Upper lobe of left lung (tissue), 6 donors: ENCODE measurements at regions not wholly inside any gene's neighbourhood (a gene's known extent, or its start where the extent isn't known, plus 50 kb on each side); places are given as distances from the start of the nearest gene placed in this dataset.

Experiments used
- ATAC-seq, 2 donors: fragments of 200-7000 bp; cut with Tn5 transposase; one replicate each; pipeline ENCODE4 v1.9.1; 2022; ENCODE audit warnings: mild to moderate bottlenecking in 2 of 2, moderate library complexity in 2 of 2; ENCODE audit not compliant: low FRiP score in 2 of 2
- DNase-seq, 2 donors: peaks; one replicate each; pipeline ENCODE4 v3.0.0-alpha.2; 2019 to 2020
- H3K27ac ChIP-seq, 4 donors: fragments of 200-600 bp; sonication (generic); one replicate each; pipeline ENCODE4 v1.5.1; 2016 to 2019
- H3K27me3 ChIP-seq, 4 donors: fragments of 200-600 bp; sonication (generic); one replicate each; pipeline ENCODE4 v1.5.1; 2017 to 2019
- H3K36me3 ChIP-seq, 4 donors: fragments of 200-600 bp; sonication (generic); one replicate each; pipeline ENCODE4 v1.5.1; 2016 to 2019
- H3K4me1 ChIP-seq, 4 donors: fragments of 200-600 bp; sonication (generic); one replicate each; pipeline ENCODE4 v1.5.1; 2018 to 2019
- H3K4me3 ChIP-seq, 4 donors: fragments of 200-600 bp; sonication (generic); one replicate each; pipeline ENCODE4 v1.5.1; 2017 to 2019; ENCODE audit warnings: mild to moderate bottlenecking in 2 of 4, moderate library complexity in 1 of 4
- H3K9me3 ChIP-seq, 4 donors: fragments of 200-600 bp; sonication (generic); one replicate each; pipeline ENCODE4 v1.5.1; 2018 to 2019
- EP300 ChIP-seq, 4 donors: sonication (generic); formaldehyde crosslinking; IDR thresholded peaks; one replicate each; pipeline ENCODE4 v1.5.1; 2017; ENCODE audit warnings: antibody characterized with exemption in 4 of 4, control low read depth in 2 of 4
- POLR2A ChIP-seq, 4 donors: fragments of 450-650 bp; IDR thresholded peaks; one replicate each; pipeline ENCODE4 v1.5.1; 2016 to 2017; ENCODE audit warnings: antibody characterized with exemption in 4 of 4, mild to moderate bottlenecking in 2 of 4
- POLR2AphosphoS5 ChIP-seq, 2 donors: sonication (generic); formaldehyde crosslinking; IDR thresholded peaks; one replicate each; pipeline ENCODE4 v1.5.1; 2017; ENCODE audit warnings: antibody characterized with exemption in 2 of 2
- whole genome bisulfite sequencing, 2 donors: methylation state at CpG; one replicate each; pipeline ENCODE4 v1.1.5; 2017 to 2018; 5-methylcytosine and 5-hydroxymethylcytosine counted together
- TF ChIP-seq, protein P1 (sequence below), 6 experiments: fragments of 450-650 bp in 4 of 6; fragments of 200-600 bp in 2 of 6; sonication (generic) in 2 of 6; IDR thresholded peaks; one replicate each; pipeline ENCODE4 v1.5.1; 2016 to 2019; ENCODE audit warnings: antibody characterized with exemption in 6 of 6
- donor health status: DM: no; HTN: no; CAD: no; lungs with moderate emphysema.
- donor health status: DM: no; HTN: yes; CAD: no; lungs with severe emphysema.

DNA sequence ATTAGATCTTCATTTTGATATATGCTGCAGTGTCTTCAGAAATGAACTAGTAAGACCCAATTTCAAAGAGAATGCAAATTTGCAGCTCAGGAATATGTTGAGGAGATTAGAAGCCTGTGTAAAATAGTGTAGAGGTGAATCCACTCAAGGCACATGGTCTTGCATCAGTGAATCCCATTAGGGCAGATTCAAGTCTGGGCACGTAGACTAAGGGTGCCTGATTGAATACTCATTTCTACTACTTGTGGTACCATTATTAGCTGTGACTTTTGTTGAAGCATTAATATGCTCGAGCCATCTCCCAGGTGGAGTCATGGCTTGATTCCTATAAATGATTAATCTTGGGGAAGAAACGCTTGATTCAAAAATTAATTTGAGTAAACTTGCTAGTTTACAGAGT lies 129.4 kb downstream of the AKAP11 start:
- WGBS, 2 donors: 83 to 91% methylated on average over 3 of the region's 3 CpGs
- no peaks in the 10 kb centered on the region for H3K27me3 ChIP-seq
- no peak overlapping the region for H3K27ac ChIP-seq
- ATAC-seq (no peak), DNase-seq (no peak)
- H3K4me3 ChIP-seq: no peak overlapping the region
- TF ChIP-seq EP300 (IDR thresholded peaks at IDR 0.05) (no peak), POLR2AphosphoS5 (IDR thresholded peaks at IDR 0.05) (no peak), POLR2A (IDR thresholded peaks at IDR 0.05) (no peak)
- TF ChIP-seq, protein P1, sequence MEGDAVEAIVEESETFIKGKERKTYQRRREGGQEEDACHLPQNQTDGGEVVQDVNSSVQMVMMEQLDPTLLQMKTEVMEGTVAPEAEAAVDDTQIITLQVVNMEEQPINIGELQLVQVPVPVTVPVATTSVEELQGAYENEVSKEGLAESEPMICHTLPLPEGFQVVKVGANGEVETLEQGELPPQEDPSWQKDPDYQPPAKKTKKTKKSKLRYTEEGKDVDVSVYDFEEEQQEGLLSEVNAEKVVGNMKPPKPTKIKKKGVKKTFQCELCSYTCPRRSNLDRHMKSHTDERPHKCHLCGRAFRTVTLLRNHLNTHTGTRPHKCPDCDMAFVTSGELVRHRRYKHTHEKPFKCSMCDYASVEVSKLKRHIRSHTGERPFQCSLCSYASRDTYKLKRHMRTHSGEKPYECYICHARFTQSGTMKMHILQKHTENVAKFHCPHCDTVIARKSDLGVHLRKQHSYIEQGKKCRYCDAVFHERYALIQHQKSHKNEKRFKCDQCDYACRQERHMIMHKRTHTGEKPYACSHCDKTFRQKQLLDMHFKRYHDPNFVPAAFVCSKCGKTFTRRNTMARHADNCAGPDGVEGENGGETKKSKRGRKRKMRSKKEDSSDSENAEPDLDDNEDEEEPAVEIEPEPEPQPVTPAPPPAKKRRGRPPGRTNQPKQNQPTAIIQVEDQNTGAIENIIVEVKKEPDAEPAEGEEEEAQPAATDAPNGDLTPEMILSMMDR (IDR thresholded peaks at IDR 0.05): no peak
- no peaks in the 10 kb centered on the region for H3K4me1 ChIP-seq
- H3K9me3 ChIP-seq: no peaks in the 10 kb centered on the region
- H3K36me3 ChIP-seq: no peaks in the 10 kb centered on the region

DNA sequence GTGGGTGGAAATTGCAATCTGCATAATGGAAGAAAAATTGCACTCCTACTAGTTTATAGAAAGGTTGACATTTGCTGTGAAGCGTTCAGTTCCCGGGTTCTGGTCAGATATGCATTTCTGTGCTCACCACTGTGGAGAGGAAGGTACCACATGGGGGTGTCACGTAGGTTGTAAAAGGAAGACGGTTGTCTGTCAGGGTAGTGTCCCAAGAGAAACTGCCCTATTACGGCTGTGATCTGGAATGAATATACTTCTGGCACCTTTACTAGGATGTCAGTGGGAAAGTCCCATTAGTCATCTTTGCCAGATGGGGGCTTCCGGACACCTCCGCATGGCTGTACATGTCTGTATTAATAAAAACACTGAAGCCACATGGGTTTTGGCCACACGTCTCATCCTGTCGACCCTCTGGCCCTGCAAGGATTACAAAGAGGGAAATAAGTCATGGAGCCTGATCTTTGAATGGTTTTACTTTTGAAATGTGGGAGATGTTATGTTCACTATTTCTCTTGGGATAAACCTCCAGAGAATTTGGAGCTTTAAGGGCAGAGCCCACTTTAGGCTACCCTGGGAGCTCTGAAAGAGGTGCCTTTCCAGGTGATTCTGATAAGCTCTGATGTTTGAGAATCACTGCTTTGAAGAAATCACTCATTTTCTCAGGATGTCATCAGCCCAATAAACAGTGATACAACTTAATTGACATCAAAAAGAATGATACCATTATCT lies 133.9 kb downstream of the AKAP11 start:
- no peak for ATAC-seq
- TF ChIP-seq, protein P1 (IDR thresholded peaks at IDR 0.05): no peak
- TF ChIP-seq EP300 (IDR thresholded peaks at IDR 0.05): no peak
- TF ChIP-seq POLR2A (IDR thresholded peaks at IDR 0.05): no peak
- no peak for TF ChIP-seq POLR2AphosphoS5 (IDR thresholded peaks at IDR 0.05)

DNA sequence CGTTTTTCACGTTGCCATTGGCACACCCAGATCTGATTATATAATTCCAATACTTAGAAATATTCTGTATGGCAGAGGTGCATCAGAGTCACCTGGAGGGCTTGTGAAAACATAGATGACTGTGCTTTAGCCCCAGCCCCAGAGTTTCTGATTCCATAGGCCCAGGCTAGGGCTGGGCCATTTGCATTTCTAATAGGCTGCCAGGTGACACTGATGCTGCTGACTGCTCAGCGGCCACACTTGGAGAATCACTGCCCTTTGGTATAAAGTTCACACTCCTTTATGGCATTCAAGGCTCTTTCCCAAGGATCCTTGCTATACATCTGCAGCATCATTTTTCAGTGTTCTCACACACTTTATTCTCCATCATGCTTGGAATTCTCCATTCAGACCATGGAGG lies 137.1 kb downstream of the AKAP11 start:
- 82 to 92% methylated on average over 3 of the region's 3 CpGs for WGBS, 2 donors
- no peaks in the 10 kb centered on the region for H3K36me3 ChIP-seq
- ATAC-seq (no peak), DNase-seq (no peak)
- H3K4me1 ChIP-seq: peaks cover 0 to 9% (median 0%) of the 10 kb centered on the region in 4 donors
- H3K4me3 ChIP-seq: no peak overlapping the region
- no peaks in the 10 kb centered on the region for H3K9me3 ChIP-seq
- TF ChIP-seq POLR2AphosphoS5 (IDR thresholded peaks at IDR 0.05) (no peak), POLR2A (IDR thresholded peaks at IDR 0.05) (no peak), EP300 (IDR thresholded peaks at IDR 0.05) (no peak)
- TF ChIP-seq, protein P1 (IDR thresholded peaks at IDR 0.05): no peak
- no peaks in the 10 kb centered on the region for H3K27me3 ChIP-seq
- no peak overlapping the region for H3K27ac ChIP-seq

More for the DNA sequence above, 133.9 kb downstream of the AKAP11 start:
- Histone ChIP-seq H3K4me3 (no peak overlapping the region), H3K36me3 (no peaks in the 10 kb centered on the region), H3K4me1 (no peaks in the 10 kb centered on the region), H3K27ac (no peak overlapping the region), H3K27me3 (no peaks in the 10 kb centered on the region), H3K9me3 (no peaks in the 10 kb centered on the region)
- DNase-seq: no peak
- WGBS, 2 donors: 66 to 75% methylated on average over 9 of the region's 9 CpGs

DNA sequence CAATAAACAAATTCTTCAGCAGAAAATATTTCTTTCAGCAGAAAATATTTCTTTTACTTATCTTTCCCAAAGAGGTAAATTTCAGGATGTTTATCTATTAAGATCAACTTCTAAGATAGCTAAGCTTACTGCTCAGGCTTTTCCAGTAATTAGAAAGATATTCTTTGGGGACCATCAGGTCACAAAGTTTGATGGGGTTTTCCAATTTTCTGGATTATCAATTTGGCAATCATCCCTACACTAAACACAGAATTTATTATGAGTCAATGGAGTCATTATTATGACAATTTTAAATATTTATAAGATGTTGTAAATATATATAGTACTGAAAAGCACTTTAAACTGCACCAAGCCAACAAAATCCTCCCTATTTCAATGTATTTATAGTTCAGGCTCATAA lies 137.6 kb downstream of the AKAP11 start:
- H3K9me3 ChIP-seq: no peaks in the 10 kb centered on the region
- H3K27ac ChIP-seq: no peak overlapping the region
- H3K4me1 ChIP-seq: peaks cover 0 to 9% (median 0%) of the 10 kb centered on the region in 4 donors
- TF ChIP-seq POLR2A (IDR thresholded peaks at IDR 0.05): no peak
- TF ChIP-seq EP300 (IDR thresholded peaks at IDR 0.05): no peak
- no peak for TF ChIP-seq POLR2AphosphoS5 (IDR thresholded peaks at IDR 0.05)
- TF ChIP-seq, protein P1 (IDR thresholded peaks at IDR 0.05): no peak
- no peaks in the 10 kb centered on the region for H3K27me3 ChIP-seq
- no peaks in the 10 kb centered on the region for H3K36me3 ChIP-seq
- H3K4me3 ChIP-seq: no peak overlapping the region
- ATAC-seq (no peak), DNase-seq (no peak)
